ENCODE measurements at regions not wholly inside any gene's neighbourhood (a gene's known extent, or its start where the extent isn't known, plus 50 kb on each side); places are given as distances from the start of the nearest gene placed in this dataset.

- TF ChIP-seq CTCF (IDR thresholded peaks at IDR 0.05; ENCODE audit: extremely low read depth, missing control alignments), result no peak
Measured at GRCh38 chr5:143541943-143542797, 138.7 kb upstream of the NR3C1 start.

GRCh38 chr5:143539742-143540141 lies 136.3 kb upstream of the NR3C1 start:
- DNase-seq (ENCODE audit: low spot score), result no peak
- TF ChIP-seq CTCF (IDR thresholded peaks at IDR 0.05; ENCODE audit: extremely low read depth, missing control alignments), result no peak

More at GRCh38 chr5:143541943-143542797, 138.7 kb upstream of the NR3C1 start:
- DNase-seq (ENCODE audit: low spot score), result no peak

- DNase-seq (ENCODE audit: low spot score), result no peak
- no peak for TF ChIP-seq CTCF (IDR thresholded peaks at IDR 0.05; ENCODE audit: extremely low read depth, missing control alignments)
Measured at GRCh38 chr5:143537056-143537455, 133.6 kb upstream of the NR3C1 start.

- DNase-seq (ENCODE audit: low spot score), result no peak
- TF ChIP-seq CTCF (IDR thresholded peaks at IDR 0.05; ENCODE audit: extremely low read depth, missing control alignments), result no peak
Measured at GRCh38 chr5:143536364-143536763, 132.9 kb upstream of the NR3C1 start.

GRCh38 chr5:143534761-143535154 lies 131.3 kb upstream of the NR3C1 start:
- no peak for DNase-seq (ENCODE audit: low spot score)
- no peak for TF ChIP-seq CTCF (IDR thresholded peaks at IDR 0.05; ENCODE audit: extremely low read depth, missing control alignments)

GRCh38 chr5:143533978-143534760 lies 130.7 kb upstream of the NR3C1 start:
- no peak for TF ChIP-seq CTCF (IDR thresholded peaks at IDR 0.05; ENCODE audit: extremely low read depth, missing control alignments)
- no peak for DNase-seq (ENCODE audit: low spot score)

- no peak for DNase-seq (ENCODE audit: low spot score)
- TF ChIP-seq CTCF (IDR thresholded peaks at IDR 0.05; ENCODE audit: extremely low read depth, missing control alignments), result no peak
Measured at GRCh38 chr5:143533475-143533874, 130.0 kb upstream of the NR3C1 start.

Measured in GM20000 (cell line).